WERI-Rb-1 (cell line): ENCODE measurements at regions not wholly inside any gene's neighbourhood (a gene's known extent, or its start where the extent isn't known, plus 50 kb on each side); places are given as distances from the start of the nearest gene placed in this dataset.
A peak's percentile ranks its signal among the peaks of the same experiment; 100 is the strongest.

Source experiments
- DNase-seq: peaks from one replicate; pipeline ENCODE4 v3.0.0-alpha.2; 2020
- H3K27ac ChIP-seq: fragments of 250-450 bp; sonication (Bioruptor Pico); 2 replicates; pipeline ENCODE4 v1.5.1; 2020; ENCODE audit warnings: mild to moderate bottlenecking, moderate library complexity
- H3K27me3 ChIP-seq: fragments of 250-450 bp; sonication (Bioruptor Pico); 2 replicates; pipeline ENCODE4 v1.5.1; 2021; ENCODE audit warnings: mild to moderate bottlenecking, low read depth, moderate library complexity; ENCODE audit not compliant: insufficient read depth, severe bottlenecking
- H3K36me3 ChIP-seq: fragments of 250-450 bp; sonication (Bioruptor Pico); 2 replicates; pipeline ENCODE4 v1.5.1; 2020; ENCODE audit warnings: mild to moderate bottlenecking, moderate library complexity
- H3K4me3 ChIP-seq: 2 replicates; pipeline ENCODE4 v1.5.1; 2011; ENCODE audit warnings: low read depth, mild to moderate bottlenecking, control low read depth, low read length
- H3K9me3 ChIP-seq: fragments of 250-450 bp; sonication (Bioruptor Pico); 2 replicates; pipeline ENCODE4 v1.5.1; 2021; ENCODE audit warnings: mild to moderate bottlenecking, moderate library complexity; ENCODE audit not compliant: severe bottlenecking
- CTCF ChIP-seq: IDR thresholded peaks from 2 replicates; pipeline ENCODE4 v1.5.1; 2011; ENCODE audit warnings: low read depth, mild to moderate bottlenecking, control low read depth, inconsistent platforms, low read length

GRCh38 chr14:50008974-50009373, 107.4 kb downstream of the VCPKMT start:
- Histone ChIP-seq H3K4me3 (no peak overlapping the region), H3K27me3 (no peaks in the 10 kb centered on the region), H3K9me3 (no peaks in the 10 kb centered on the region), H3K27ac (no peak overlapping the region), H3K36me3 (no peaks in the 10 kb centered on the region)
- TF ChIP-seq CTCF = no peak
- DNase-seq = no peak

- H3K4me3 ChIP-seq = no peak overlapping the region
- TF ChIP-seq CTCF = no peak
- no peak for DNase-seq
- H3K27ac ChIP-seq = no peak overlapping the region
- H3K27me3 ChIP-seq = no peaks in the 10 kb centered on the region
- no peaks in the 10 kb centered on the region for H3K9me3 ChIP-seq
- H3K36me3 ChIP-seq = no peaks in the 10 kb centered on the region
These were observed 105.6 kb downstream of the VCPKMT start for GRCh38 chr14:50010752-50011151.

GRCh38 chr14:50011242-50011641, 105.1 kb downstream of the VCPKMT start:
- no peaks in the 10 kb centered on the region for H3K9me3 ChIP-seq
- H3K36me3 ChIP-seq = no peaks in the 10 kb centered on the region
- TF ChIP-seq CTCF = no peak
- no peak overlapping the region for H3K27ac ChIP-seq
- H3K27me3 ChIP-seq = no peaks in the 10 kb centered on the region
- H3K4me3 ChIP-seq = no peak overlapping the region
- no peak for DNase-seq

- no peak overlapping the region for H3K27ac ChIP-seq
- H3K27me3 ChIP-seq = no peaks in the 10 kb centered on the region
- no peak for DNase-seq
- H3K9me3 ChIP-seq = no peaks in the 10 kb centered on the region
- no peaks in the 10 kb centered on the region for H3K36me3 ChIP-seq
- no peak overlapping the region for H3K4me3 ChIP-seq
- TF ChIP-seq CTCF = no peak
These were observed 103.7 kb downstream of the VCPKMT start for GRCh38 chr14:50012644-50013043.

- no peak for TF ChIP-seq CTCF
- DNase-seq = no peak
- no peaks in the 10 kb centered on the region for H3K9me3 ChIP-seq
- H3K36me3 ChIP-seq = no peaks in the 10 kb centered on the region
- no peaks in the 10 kb centered on the region for H3K27me3 ChIP-seq
- H3K27ac ChIP-seq = no peak overlapping the region
- H3K4me3 ChIP-seq = no peak overlapping the region
These were observed 103.0 kb downstream of the VCPKMT start for GRCh38 chr14:50013198-50013918.

GRCh38 chr14:50013934-50014333, 102.4 kb downstream of the VCPKMT start:
- no peaks in the 10 kb centered on the region for H3K36me3 ChIP-seq
- H3K27ac ChIP-seq = 0 out of 2 replicates have a peak overlapping the region, but pooled peaks have one; percentile 7
- no peak for DNase-seq
- no peaks in the 10 kb centered on the region for H3K27me3 ChIP-seq
- no peak for TF ChIP-seq CTCF
- H3K9me3 ChIP-seq = no peaks in the 10 kb centered on the region
- H3K4me3 ChIP-seq = no peak overlapping the region
